Right cardiac atrium (tissue), 5 donors: ENCODE measurements at regions not wholly inside any gene's neighbourhood (a gene's known extent, or its start where the extent isn't known, plus 50 kb on each side); places are given as distances from the start of the nearest gene placed in this dataset.

Experiments
- ATAC-seq, 2 donors: fragments of 200-7000 bp; cut with Tn5 transposase; one replicate each; pipeline versions ENCODE4 v1.8.0 to v1.9.1; 2020; ENCODE audit warnings: moderate library complexity in 2 of 2, mild to moderate bottlenecking in 1 of 2
- DNase-seq, 3 donors: peaks; one replicate each; pipeline ENCODE4 v3.0.0-alpha.2; 2020
- H3K27ac ChIP-seq: one replicate; pipeline ENCODE4 v1.5.1; 2013; ENCODE audit warnings: mild to moderate bottlenecking, low read length, control low read depth, moderate library complexity
- H3K27me3 ChIP-seq: one replicate; pipeline ENCODE4 v1.6.1; 2013; ENCODE audit not compliant: control insufficient read depth, insufficient read depth
- H3K4me1 ChIP-seq: one replicate; pipeline ENCODE4 v1.6.1; 2013; ENCODE audit warnings: low read length; ENCODE audit not compliant: control insufficient read depth, insufficient read depth
- H3K4me3 ChIP-seq: one replicate; pipeline ENCODE4 v1.5.1; 2013; ENCODE audit warnings: low read length, control low read depth
- H3K9me3 ChIP-seq: one replicate; pipeline ENCODE4 v1.6.1; 2013; ENCODE audit warnings: low read length; ENCODE audit not compliant: control insufficient read depth
- WGBS: extraction: QIAGEN DNeasy Blood & Tissue Kit; methylation state at CpG from one replicate; pipeline ENCODE4 v1.1.7; 2013; 5-methylcytosine and 5-hydroxymethylcytosine counted together
- intact Hi-C, 4 donors: fragments of 100-400 bp; cut with DNase I; formaldehyde crosslinking; loops; one replicate each; pipeline versions ENCODE4 v1.11.0 to v1.14.0; 2022 to 2023
- donor health status: healthy with polysubstance abuse.
- donor health status: DM: no; HTN: yes; CAD: no.
- donor health status: DM: no; HTN: no; CAD: no.
- donor health status: DM: no; HTN: yes; CAD: no; lungs with severe emphysema.
- donor health status: DM: yes; HTN: yes; CAD: no.

DNA sequence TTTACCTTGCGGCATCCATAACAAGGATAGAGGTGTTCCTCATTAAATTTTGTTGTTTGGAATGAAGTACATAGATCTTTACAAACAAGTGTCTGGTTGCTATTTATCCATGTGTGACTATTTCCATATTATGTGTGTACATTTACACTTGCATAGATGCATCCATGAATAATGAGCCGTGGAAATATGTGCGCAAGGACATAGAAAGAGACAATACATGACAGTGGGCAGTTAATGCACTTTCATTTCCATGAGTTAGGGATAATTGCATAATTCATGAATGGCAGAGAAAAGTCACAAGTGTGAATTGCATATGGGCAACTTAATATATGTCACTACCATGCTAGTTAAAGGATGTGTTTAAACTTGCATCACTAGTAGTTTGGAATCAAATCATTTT is 338.2 kb upstream of the PITX2 start:
- WGBS: 81% methylated on average over 3 of the region's 3 CpGs
- intact Hi-C loops: no loop called here
- Histone ChIP-seq H3K4me3 (no peak overlapping the region), H3K9me3 (no peaks in the 10 kb centered on the region), H3K27me3 (no peaks in the 10 kb centered on the region), H3K4me1 (no peaks in the 10 kb centered on the region), H3K27ac (no peak overlapping the region)
- ATAC-seq (no peak), DNase-seq (no peak)

DNA sequence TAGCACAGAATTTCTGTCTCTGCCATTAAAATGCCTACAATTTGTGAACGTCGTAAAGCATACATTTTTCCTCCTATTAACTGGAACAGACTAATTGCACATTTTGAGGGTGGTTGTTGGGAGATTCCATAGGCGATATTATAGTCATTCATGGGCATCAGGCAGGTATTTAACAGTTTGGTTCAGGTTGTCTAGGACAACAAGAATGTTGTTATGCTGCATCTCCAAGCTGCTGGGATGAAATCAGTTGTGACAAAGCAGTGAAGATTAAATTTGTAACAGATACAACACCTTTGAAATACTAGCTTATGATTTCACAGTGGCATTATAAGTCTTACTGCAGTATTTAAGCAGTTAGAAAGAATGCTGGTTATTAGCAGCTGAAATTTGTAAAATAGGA is 339.7 kb upstream of the PITX2 start:
- H3K4me1 ChIP-seq: no peaks in the 10 kb centered on the region
- WGBS: 86% methylated on average over 3 of the region's 3 CpGs
- H3K27me3 ChIP-seq: no peaks in the 10 kb centered on the region
- ATAC-seq (no peak), DNase-seq (no peak)
- H3K9me3 ChIP-seq: no peaks in the 10 kb centered on the region
- intact Hi-C loops: no loop called here
- no peak overlapping the region for H3K4me3 ChIP-seq
- no peak overlapping the region for H3K27ac ChIP-seq

DNA sequence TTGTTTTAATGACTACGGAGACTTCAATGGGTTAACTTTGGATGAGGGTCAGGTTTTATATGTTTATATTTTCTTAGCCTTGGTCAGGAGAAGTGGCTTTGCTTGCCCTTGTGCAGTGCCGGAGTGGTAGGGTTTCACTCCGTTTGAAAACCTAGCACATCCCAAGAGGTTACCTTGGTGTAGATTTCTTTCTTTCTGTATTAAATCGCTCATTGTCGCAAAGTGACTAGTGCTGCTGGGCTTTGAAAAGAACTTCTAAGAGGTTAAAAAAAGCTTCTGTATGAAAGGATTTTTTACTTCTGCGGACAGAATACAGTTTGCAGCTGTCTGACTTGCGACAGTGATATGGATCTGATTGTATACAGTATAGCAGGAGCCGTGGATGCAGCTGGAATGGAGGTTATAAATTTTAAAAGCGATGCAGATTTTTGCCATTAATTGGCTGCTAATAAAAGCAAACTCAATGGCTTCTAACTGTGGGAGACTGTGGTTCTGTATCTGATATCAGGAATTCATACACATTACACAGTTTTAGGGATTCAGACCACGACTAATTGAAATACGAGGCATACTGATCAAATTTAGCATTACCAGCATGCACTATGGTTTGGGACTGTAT is 340.9 kb upstream of the PITX2 start:
- ATAC-seq (no peak), DNase-seq (no peak)
- H3K4me1 ChIP-seq: no peaks in the 10 kb centered on the region
- H3K4me3 ChIP-seq: no peak overlapping the region
- WGBS: 73% methylated on average over 11 of the region's 11 CpGs
- intact Hi-C loops: no loop called here
- no peaks in the 10 kb centered on the region for H3K9me3 ChIP-seq
- H3K27ac ChIP-seq: no peak overlapping the region
- no peaks in the 10 kb centered on the region for H3K27me3 ChIP-seq

DNA sequence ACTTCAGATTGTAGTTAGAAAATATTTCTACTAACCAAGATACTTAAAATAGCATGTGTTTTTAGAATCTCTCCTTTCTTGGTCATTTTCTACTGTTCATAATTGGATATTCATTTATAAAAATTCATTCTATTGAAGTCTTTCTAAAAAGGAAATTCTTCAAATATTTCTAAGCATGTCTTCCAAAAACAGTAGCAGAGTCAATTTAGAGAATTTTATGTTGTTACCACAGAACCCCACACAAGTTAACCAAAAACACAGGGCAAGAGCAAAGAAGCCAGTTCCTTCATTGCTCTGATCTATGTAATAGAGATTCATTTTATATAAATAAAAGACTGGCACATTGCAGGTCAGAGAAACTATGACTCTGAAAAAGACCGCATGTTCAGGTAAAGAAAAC is 345.1 kb upstream of the PITX2 start:
- no peak for ATAC-seq
- 89% methylated on average over 1 of the region's 1 CpG for WGBS

DNA sequence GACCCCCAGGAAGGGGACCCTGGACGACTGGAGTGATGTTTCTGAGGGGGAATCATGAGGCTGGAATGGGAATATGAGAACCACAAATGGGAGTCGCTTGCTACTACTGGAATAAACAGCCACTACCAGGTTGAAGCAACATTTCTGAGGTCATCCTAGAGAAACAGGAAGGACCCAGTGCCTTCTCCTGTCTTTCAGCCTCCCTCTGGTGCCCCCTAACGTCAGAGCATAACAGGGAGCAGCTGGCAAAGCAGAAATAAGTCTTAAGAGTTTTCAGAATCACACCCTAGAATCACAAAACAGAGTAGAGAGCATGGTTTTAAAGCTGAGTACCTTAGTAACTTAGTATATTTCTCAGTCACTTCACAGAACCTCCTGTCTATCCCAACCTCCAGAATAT is 347.8 kb upstream of the PITX2 start:
- 11% methylated on average over 3 of the region's 3 CpGs for WGBS
- Histone ChIP-seq H3K9me3 (no peaks in the 10 kb centered on the region), H3K27ac (no peak overlapping the region), H3K27me3 (peaks cover 2% of the 10 kb centered on the region), H3K4me3 (no peak overlapping the region), H3K4me1 (no peaks in the 10 kb centered on the region)
- DNase-seq (peak in 1 of 3 donors; percentile 8), ATAC-seq (no peak)
- intact Hi-C loops: no loop called here

More for the DNA sequence above, 345.1 kb upstream of the PITX2 start:
- intact Hi-C loops: no loop called here
- DNase-seq: no peak
- Histone ChIP-seq H3K4me3 (no peak overlapping the region), H3K27me3 (peaks cover 2% of the 10 kb centered on the region), H3K9me3 (no peaks in the 10 kb centered on the region), H3K27ac (no peak overlapping the region), H3K4me1 (no peaks in the 10 kb centered on the region)

DNA sequence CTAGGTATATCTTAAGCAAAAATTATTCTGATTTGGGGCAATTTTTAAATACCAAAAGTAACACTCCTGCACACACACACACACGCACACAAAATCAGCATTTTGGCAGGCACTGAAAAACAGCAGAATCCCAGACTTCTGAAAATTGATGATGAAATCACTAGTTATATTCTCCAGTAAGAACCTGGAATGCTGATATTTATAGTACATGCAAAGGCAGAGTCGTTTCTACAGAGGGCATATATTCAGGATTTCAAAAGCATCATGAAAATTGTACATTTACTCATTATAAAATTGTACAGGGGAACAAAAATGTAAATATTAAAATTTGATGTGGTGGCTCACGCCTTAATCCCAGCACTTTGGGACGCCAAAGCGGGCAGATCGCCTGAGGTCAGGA is 352.5 kb upstream of the PITX2 start:
- Histone ChIP-seq H3K27ac (no peak overlapping the region), H3K4me3 (no peak overlapping the region), H3K4me1 (no peaks in the 10 kb centered on the region), H3K9me3 (no peaks in the 10 kb centered on the region), H3K27me3 (peaks cover 2% of the 10 kb centered on the region)
- intact Hi-C loops: no loop called here
- WGBS: 85% methylated on average over 6 of the region's 6 CpGs
- no peak for ATAC-seq
- DNase-seq: no peak

DNA sequence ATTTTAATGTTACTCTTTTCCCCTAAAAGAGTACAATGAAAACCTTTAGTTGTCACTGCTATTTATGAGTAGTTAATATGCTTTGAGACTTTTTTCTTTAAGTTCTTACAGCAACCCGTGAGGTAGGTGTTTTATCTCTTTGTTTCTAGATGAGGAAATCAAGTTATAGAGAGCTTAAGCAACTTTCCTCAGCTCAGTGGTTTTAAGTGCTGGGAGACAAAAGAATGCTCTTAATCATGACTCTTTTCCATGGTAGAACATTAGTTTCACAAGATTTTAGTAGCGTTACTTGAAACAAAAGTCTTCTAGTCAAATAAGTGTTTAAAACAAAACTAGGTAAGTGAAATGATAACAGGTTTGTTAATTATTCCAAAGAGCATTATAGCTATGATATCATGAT is 354.7 kb upstream of the PITX2 start:
- H3K27ac ChIP-seq: no peak overlapping the region
- 68% methylated on average over 2 of the region's 2 CpGs for WGBS
- no peak for DNase-seq
- H3K27me3 ChIP-seq: peaks cover 2% of the 10 kb centered on the region
- H3K4me1 ChIP-seq: no peaks in the 10 kb centered on the region
- intact Hi-C loops: no loop called here
- no peaks in the 10 kb centered on the region for H3K9me3 ChIP-seq
- no peak for ATAC-seq
- H3K4me3 ChIP-seq: no peak overlapping the region

DNA sequence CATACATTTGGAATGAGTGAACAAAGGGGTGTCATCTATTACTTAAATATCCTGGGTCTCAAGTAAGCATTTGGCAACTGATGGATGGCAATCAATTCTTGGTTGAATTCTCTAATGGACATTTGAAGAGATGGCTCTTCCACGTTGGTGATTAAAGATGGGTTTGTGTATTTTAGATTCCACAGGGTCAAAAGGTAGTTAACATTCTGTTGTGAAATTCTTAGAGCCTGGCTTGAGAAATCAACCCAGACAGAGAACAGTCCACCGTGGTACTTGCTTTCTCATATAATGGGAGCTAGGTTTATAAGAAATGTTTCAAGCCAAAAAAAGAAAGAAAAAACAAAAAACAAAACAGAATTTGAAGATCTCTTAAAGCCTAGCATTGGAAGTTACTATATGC is 355.9 kb upstream of the PITX2 start:
- intact Hi-C loops: no loop called here
- H3K4me3 ChIP-seq: no peak overlapping the region
- ATAC-seq (no peak), DNase-seq (no peak)
- 77% methylated on average over 2 of the region's 2 CpGs for WGBS
- no peaks in the 10 kb centered on the region for H3K9me3 ChIP-seq
- H3K27ac ChIP-seq: no peak overlapping the region
- no peaks in the 10 kb centered on the region for H3K27me3 ChIP-seq
- no peaks in the 10 kb centered on the region for H3K4me1 ChIP-seq

DNA sequence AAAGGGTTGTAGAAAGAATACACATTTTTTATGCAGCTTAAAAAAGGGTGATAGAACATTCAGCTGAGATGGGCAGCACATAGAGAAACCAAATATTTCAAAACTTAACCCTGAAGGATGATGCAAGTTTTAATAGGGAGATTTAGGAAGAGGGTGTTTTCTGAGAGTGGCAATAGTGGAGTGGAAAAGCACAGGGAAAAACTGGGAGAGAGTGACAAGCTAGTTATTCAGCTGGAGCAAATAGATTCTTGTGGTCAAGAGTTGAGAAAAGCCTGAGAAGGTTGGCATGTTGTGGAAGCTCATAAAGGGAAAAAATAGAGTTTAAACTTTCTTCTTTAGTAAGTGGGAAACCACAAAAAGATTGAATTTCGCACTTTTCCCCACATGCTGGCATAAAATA is 359.6 kb upstream of the PITX2 start:
- intact Hi-C loops: no loop called here
- Histone ChIP-seq H3K27ac (no peak overlapping the region), H3K9me3 (no peaks in the 10 kb centered on the region), H3K4me3 (no peak overlapping the region), H3K4me1 (no peaks in the 10 kb centered on the region), H3K27me3 (no peaks in the 10 kb centered on the region)
- ATAC-seq (no peak), DNase-seq (no peak)
- 74% methylated on average over 1 of the region's 1 CpG for WGBS

DNA sequence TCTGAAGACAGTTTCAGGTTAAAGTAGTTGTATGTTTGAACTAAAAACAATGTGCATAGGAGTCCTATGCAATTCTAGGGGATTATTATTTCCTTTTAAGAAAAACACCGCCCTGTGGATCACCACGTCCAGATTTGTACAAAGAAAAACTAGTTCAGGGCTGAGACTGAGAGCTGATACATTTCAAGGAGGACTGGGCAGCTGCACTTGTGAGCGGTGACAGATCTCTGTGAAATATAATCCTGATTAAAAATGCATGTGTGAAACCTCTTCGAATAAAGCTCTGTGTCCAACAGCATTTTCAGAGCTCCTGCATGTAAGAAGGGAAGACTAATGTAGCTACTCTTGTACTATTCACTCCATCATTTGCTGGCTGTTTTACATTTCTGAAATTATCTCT is 365.8 kb upstream of the PITX2 start:
- DNase-seq (no peak), ATAC-seq (no peak)
- no peaks in the 10 kb centered on the region for H3K27me3 ChIP-seq
- no peaks in the 10 kb centered on the region for H3K9me3 ChIP-seq
- intact Hi-C loops: no loop called here
- H3K27ac ChIP-seq: no peak overlapping the region
- H3K4me1 ChIP-seq: no peaks in the 10 kb centered on the region
- WGBS: 43% methylated on average over 4 of the region's 4 CpGs
- H3K4me3 ChIP-seq: no peak overlapping the region

DNA sequence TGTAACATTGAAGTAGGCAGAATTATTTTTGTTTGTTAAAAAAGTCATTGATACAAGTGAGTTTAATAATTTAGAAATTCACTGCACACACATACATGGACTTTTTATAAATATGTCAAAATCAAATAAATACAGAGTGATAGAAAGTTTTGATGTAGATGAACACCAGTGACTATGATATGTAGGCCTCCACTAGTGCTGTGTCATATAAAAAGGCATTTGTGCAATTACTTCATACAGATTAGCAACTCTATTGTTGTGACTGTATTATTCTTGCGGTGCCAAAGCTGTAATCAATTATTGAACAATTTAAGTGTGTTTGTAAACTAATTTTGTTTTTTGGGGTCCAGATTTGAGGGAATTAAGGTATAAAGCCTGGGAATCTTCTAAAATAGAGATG is 366.2 kb upstream of the PITX2 start:
- Histone ChIP-seq H3K27ac (no peak overlapping the region), H3K4me1 (no peaks in the 10 kb centered on the region), H3K9me3 (no peaks in the 10 kb centered on the region), H3K27me3 (no peaks in the 10 kb centered on the region), H3K4me3 (no peak overlapping the region)
- DNase-seq (no peak), ATAC-seq (no peak)
- 92% methylated on average over 1 of the region's 1 CpG for WGBS
- intact Hi-C loops: no loop called here

DNA sequence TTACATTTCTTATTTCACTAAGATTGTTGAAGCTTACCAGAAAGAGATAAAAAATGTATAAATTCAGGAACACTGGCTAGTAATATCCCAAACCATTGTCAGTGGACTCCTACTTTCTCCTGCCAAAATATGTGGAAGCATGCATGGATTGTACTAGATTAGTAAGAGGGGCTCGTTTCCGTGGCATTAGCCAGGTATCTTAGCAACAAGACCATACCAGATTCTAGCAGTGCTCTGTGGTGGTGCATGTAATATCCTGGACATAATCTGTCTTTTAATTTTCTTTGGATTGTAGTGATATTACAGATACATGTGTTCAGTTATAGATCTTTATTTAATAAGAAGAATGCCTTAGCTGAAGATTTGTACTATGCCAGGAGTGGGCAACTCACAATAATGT is 371.9 kb upstream of the PITX2 start:
- Histone ChIP-seq H3K4me1 (no peaks in the 10 kb centered on the region), H3K4me3 (no peak overlapping the region), H3K27ac (no peak overlapping the region), H3K9me3 (no peaks in the 10 kb centered on the region), H3K27me3 (no peaks in the 10 kb centered on the region)
- ATAC-seq (no peak), DNase-seq (no peak)
- intact Hi-C loops: no loop called here
- 40% methylated on average over 2 of the region's 2 CpGs for WGBS
